Cardiac muscle cell (in vitro differentiated cells and primary cell): ENCODE measurements at regions not wholly inside any gene's neighbourhood (a gene's known extent, or its start where the extent isn't known, plus 50 kb on each side); places are given as distances from the start of the nearest gene placed in this dataset.

ENCODE experiments used
- DNase-seq, 2 donors: peaks; one replicate each; pipeline versions ENCODE4 v3.0.0 to v3.0.0-alpha.2; 2010 to 2017; ENCODE audit warnings: low read depth in 1 of 2, low spot score in 1 of 2
- H3K27ac ChIP-seq: fragments of 200-600 bp; sonication (generic); 2 replicates; pipeline ENCODE4 v1.5.1; 2016
- H3K27me3 ChIP-seq: fragments of 200-600 bp; sonication (generic); 2 replicates; pipeline ENCODE4 v1.6.0; 2016; ENCODE audit warnings: control low read depth
- H3K36me3 ChIP-seq: fragments of 200-600 bp; sonication (generic); 2 replicates; pipeline ENCODE4 v1.5.1; 2016; ENCODE audit warnings: control low read depth
- H3K4me1 ChIP-seq: fragments of 200-600 bp; sonication (generic); 2 replicates; pipeline ENCODE4 v1.8.1; 2017; ENCODE audit warnings: low read depth, mild to moderate bottlenecking, mixed run types
- H3K4me3 ChIP-seq: fragments of 200-600 bp; sonication (generic); 2 replicates; pipeline ENCODE4 v1.5.1; 2016; ENCODE audit warnings: mild to moderate bottlenecking
- H3K9me3 ChIP-seq: fragments of 200-600 bp; sonication (generic); 2 replicates; pipeline ENCODE4 v1.5.1; 2017; ENCODE audit warnings: low read depth, mild to moderate bottlenecking, control low read depth
- CTCF ChIP-seq: IDR thresholded peaks from 2 replicates; pipeline ENCODE4 v1.5.1; 2012; ENCODE audit warnings: low read depth, mild to moderate bottlenecking, low read length

GRCh38 chr1:189960769-189961168 is 516.9 kb downstream of the BRINP3 start:
- no peaks in the 10 kb centered on the region for H3K4me1 ChIP-seq
- no peaks in the 10 kb centered on the region for H3K27me3 ChIP-seq
- no peak for TF ChIP-seq CTCF
- no peaks in the 10 kb centered on the region for H3K9me3 ChIP-seq
- no peak overlapping the region for H3K4me3 ChIP-seq
- H3K27ac ChIP-seq: no peak overlapping the region
- H3K36me3 ChIP-seq: no peaks in the 10 kb centered on the region
- peak in 1 of 2 donors; percentile 6 for DNase-seq

GRCh38 chr1:189962181-189962580 is 515.5 kb downstream of the BRINP3 start:
- no peaks in the 10 kb centered on the region for H3K4me1 ChIP-seq
- H3K36me3 ChIP-seq: no peaks in the 10 kb centered on the region
- H3K27me3 ChIP-seq: no peaks in the 10 kb centered on the region
- no peak overlapping the region for H3K4me3 ChIP-seq
- peak in 1 of 2 donors; percentile 88 for DNase-seq
- no peak overlapping the region for H3K27ac ChIP-seq
- no peaks in the 10 kb centered on the region for H3K9me3 ChIP-seq
- TF ChIP-seq CTCF: no peak

GRCh38 chr1:189970331-189971230 is 507.1 kb downstream of the BRINP3 start:
- Histone ChIP-seq H3K36me3 (no peaks in the 10 kb centered on the region), H3K27me3 (no peaks in the 10 kb centered on the region), H3K4me3 (no peak overlapping the region), H3K9me3 (no peaks in the 10 kb centered on the region), H3K4me1 (no peaks in the 10 kb centered on the region), H3K27ac (no peak overlapping the region)
- no peak for DNase-seq
- no peak for TF ChIP-seq CTCF

GRCh38 chr1:189971656-189972055 is 506.0 kb downstream of the BRINP3 start:
- no peak for TF ChIP-seq CTCF
- Histone ChIP-seq H3K27me3 (no peaks in the 10 kb centered on the region), H3K9me3 (no peaks in the 10 kb centered on the region), H3K36me3 (no peaks in the 10 kb centered on the region), H3K27ac (no peak overlapping the region), H3K4me1 (no peaks in the 10 kb centered on the region), H3K4me3 (no peak overlapping the region)
- DNase-seq: no peak

- TF ChIP-seq CTCF: no peak
- H3K27me3 ChIP-seq: no peaks in the 10 kb centered on the region
- H3K27ac ChIP-seq: no peak overlapping the region
- no peak for DNase-seq
- H3K36me3 ChIP-seq: no peaks in the 10 kb centered on the region
- no peaks in the 10 kb centered on the region for H3K4me1 ChIP-seq
- no peaks in the 10 kb centered on the region for H3K9me3 ChIP-seq
- no peak overlapping the region for H3K4me3 ChIP-seq
Measured at GRCh38 chr1:189977184-189977583, 500.5 kb downstream of the BRINP3 start.
